ENCODE measurements at regions not wholly inside any gene's neighbourhood (a gene's known extent, or its start where the extent isn't known, plus 50 kb on each side); places are given as distances from the start of the nearest gene placed in this dataset.

GRCh38 chr17:74043976-74044375, 159.5 kb upstream of the RPL38 start:
- TF ChIP-seq, protein P1, sequence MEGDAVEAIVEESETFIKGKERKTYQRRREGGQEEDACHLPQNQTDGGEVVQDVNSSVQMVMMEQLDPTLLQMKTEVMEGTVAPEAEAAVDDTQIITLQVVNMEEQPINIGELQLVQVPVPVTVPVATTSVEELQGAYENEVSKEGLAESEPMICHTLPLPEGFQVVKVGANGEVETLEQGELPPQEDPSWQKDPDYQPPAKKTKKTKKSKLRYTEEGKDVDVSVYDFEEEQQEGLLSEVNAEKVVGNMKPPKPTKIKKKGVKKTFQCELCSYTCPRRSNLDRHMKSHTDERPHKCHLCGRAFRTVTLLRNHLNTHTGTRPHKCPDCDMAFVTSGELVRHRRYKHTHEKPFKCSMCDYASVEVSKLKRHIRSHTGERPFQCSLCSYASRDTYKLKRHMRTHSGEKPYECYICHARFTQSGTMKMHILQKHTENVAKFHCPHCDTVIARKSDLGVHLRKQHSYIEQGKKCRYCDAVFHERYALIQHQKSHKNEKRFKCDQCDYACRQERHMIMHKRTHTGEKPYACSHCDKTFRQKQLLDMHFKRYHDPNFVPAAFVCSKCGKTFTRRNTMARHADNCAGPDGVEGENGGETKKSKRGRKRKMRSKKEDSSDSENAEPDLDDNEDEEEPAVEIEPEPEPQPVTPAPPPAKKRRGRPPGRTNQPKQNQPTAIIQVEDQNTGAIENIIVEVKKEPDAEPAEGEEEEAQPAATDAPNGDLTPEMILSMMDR (IDR thresholded peaks at IDR 0.05): no peak
- TF ChIP-seq POLR2AphosphoS5 (IDR thresholded peaks at IDR 0.05): no peak
